Fibroblast of lung (primary cell): ENCODE measurements at regions not wholly inside any gene's neighbourhood (a gene's known extent, or its start where the extent isn't known, plus 50 kb on each side); places are given as distances from the start of the nearest gene placed in this dataset.

ENCODE experiments used
- DNase-seq, 2 donors: peaks; one replicate each; pipeline versions ENCODE4 v3.0.0 to v3.0.0-alpha.2; 2010; ENCODE audit warnings: low read depth in 2 of 2
- H2AFZ ChIP-seq: 2 replicates; pipeline ENCODE4 v1.5.1; 2012; ENCODE audit warnings: low read length, control low read depth, inconsistent platforms
- H3K27ac ChIP-seq: 2 replicates; pipeline ENCODE4 v1.5.1; 2011; ENCODE audit warnings: low read length, control low read depth; ENCODE audit not compliant: insufficient read depth
- H3K27me3 ChIP-seq: 2 replicates; pipeline ENCODE4 v1.5.1; 2011; ENCODE audit warnings: mild to moderate bottlenecking, low read length; ENCODE audit not compliant: control insufficient read depth, insufficient read depth
- H3K36me3 ChIP-seq: 2 replicates; pipeline ENCODE4 v1.5.1; 2011; ENCODE audit warnings: low read length; ENCODE audit not compliant: control insufficient read depth, insufficient read depth
- H3K4me1 ChIP-seq: 2 replicates; pipeline ENCODE4 v1.5.1; 2011; ENCODE audit warnings: low read length; ENCODE audit not compliant: control insufficient read depth, insufficient read depth; ENCODE audit errors: extremely low read depth
- H3K4me2 ChIP-seq: 2 replicates; pipeline ENCODE4 v1.5.1; 2011; ENCODE audit warnings: low read length, control low read depth; ENCODE audit not compliant: insufficient read depth; ENCODE audit errors: extremely low read depth
- H3K4me3 ChIP-seq, 4 experiments: fragments of 200-600 bp in 1 of 4; sonication (generic) in 1 of 4; replicated peaks in 1 of 4; 2 replicates each; pipeline ENCODE4 v1.5.1; 2011 to 2016; ENCODE audit warnings: low read length in 4 of 4, low read depth in 3 of 4, mild to moderate bottlenecking in 3 of 4, control low read depth in 2 of 4, inconsistent platforms in 1 of 4, mixed read lengths in 1 of 4; ENCODE audit not compliant: insufficient read depth in 1 of 4; ENCODE audit errors: control extremely low read depth in 1 of 4
- H3K79me2 ChIP-seq: 2 replicates; pipeline ENCODE4 v1.5.1; 2012; ENCODE audit warnings: mild to moderate bottlenecking, low read length, inconsistent platforms; ENCODE audit not compliant: control insufficient read depth, insufficient read depth
- H3K9ac ChIP-seq: 2 replicates; pipeline ENCODE4 v1.5.1; 2011; ENCODE audit warnings: mild to moderate bottlenecking, low read length, control low read depth; ENCODE audit not compliant: insufficient read depth
- H3K9me3 ChIP-seq: 2 replicates; pipeline ENCODE4 v1.5.1; 2012; ENCODE audit warnings: low read depth, low read length; ENCODE audit not compliant: control insufficient read depth, insufficient read depth
- H4K20me1 ChIP-seq: 2 replicates; pipeline ENCODE4 v1.5.1; 2011; ENCODE audit warnings: low read length; ENCODE audit not compliant: control insufficient read depth, insufficient read depth; ENCODE audit errors: extremely low read depth
- CTCF ChIP-seq, 2 donors: IDR thresholded peaks in 1 of 2; conservative IDR thresholded peaks in 1 of 2; 1 replicate in 1 of 2; 2 replicates in 1 of 2; pipeline ENCODE4 v1.5.1; 2011 to 2012; ENCODE audit warnings: low read length in 2 of 2, control low read depth in 1 of 2, inconsistent platforms in 1 of 2, low read depth in 1 of 2, mild to moderate bottlenecking in 1 of 2
- EZH2 ChIP-seq: IDR thresholded peaks from 2 replicates; pipeline ENCODE4 v1.5.1; 2012; ENCODE audit warnings: low read length, control low read depth, mild to moderate bottlenecking; ENCODE audit errors: missing control alignments

DNA sequence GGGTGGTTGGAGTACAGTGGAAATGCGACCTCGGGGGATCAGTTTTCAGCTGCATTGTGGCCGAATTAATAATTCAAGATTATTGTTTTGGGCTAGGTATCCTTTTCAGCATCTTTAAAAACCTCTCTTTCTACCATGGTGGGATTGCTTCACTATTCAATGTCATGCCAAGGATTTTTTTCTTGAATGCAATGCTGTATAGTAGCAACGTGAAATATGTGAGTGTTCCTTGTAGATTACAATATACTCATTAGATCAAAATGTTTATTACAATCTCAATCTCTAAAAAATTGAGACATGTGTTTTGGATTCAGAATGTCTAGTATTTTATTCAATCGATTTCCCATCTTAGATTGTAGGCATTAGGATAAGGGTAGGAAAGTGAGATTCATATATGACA is 586.5 kb upstream of the TBL1XR1 start:
- Histone ChIP-seq H4K20me1 (no peaks in the 10 kb centered on the region), H3K4me3 (no peak overlapping the region), H3K79me2 (no peaks in the 10 kb centered on the region), H3K27ac (no peak overlapping the region), H3K27me3 (no peaks in the 10 kb centered on the region), H2AFZ (no peak overlapping the region), H3K4me2 (no peak overlapping the region), H3K9me3 (no peaks in the 10 kb centered on the region), H3K36me3 (no peaks in the 10 kb centered on the region), H3K9ac (no peak overlapping the region), H3K4me1 (peaks cover 11% of the 10 kb centered on the region)
- TF ChIP-seq EZH2 (no peak), CTCF (conservative IDR thresholded peaks at IDR 0.05 in 1 of 2, IDR thresholded peaks at IDR 0.05 in 1 of 2; ENCODE audit: low read depth in 1 of 2, low read length in 2 of 2) (no peak)
- no peak for DNase-seq

GRCh38 chr3:177787279-177788041 is 590.2 kb upstream of the TBL1XR1 start:
- H3K4me2 ChIP-seq: no peak overlapping the region
- H3K9ac ChIP-seq: no peak overlapping the region
- no peak overlapping the region for H2AFZ ChIP-seq
- no peaks in the 10 kb centered on the region for H3K27me3 ChIP-seq
- no peaks in the 10 kb centered on the region for H3K9me3 ChIP-seq
- no peaks in the 10 kb centered on the region for H3K4me1 ChIP-seq
- TF ChIP-seq EZH2 (no peak), CTCF (conservative IDR thresholded peaks at IDR 0.05 in 1 of 2, IDR thresholded peaks at IDR 0.05 in 1 of 2; ENCODE audit: low read depth in 1 of 2, low read length in 2 of 2) (no peak)
- no peak for DNase-seq
- H3K4me3 ChIP-seq: no peak overlapping the region
- no peaks in the 10 kb centered on the region for H4K20me1 ChIP-seq
- H3K36me3 ChIP-seq: no peaks in the 10 kb centered on the region
- H3K27ac ChIP-seq: no peak overlapping the region
- H3K79me2 ChIP-seq: no peaks in the 10 kb centered on the region

DNA sequence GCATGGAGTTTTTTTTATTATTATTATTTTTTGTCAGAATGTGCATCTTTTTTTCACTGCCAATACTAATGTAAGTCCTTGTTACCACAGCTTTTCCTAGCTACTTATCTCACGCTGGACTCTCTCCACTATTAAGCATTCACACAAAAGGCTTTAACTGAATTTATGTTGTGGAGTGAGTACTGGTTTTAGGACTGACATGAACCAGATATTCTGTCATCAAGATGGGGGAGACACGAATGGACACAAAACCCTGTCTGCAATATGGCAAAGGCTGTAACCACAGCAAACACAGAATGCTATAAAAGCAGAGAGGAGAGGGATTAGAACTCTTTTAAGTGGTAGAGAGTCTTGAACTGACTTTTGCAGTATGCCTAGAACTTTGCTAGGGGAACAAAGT is 592.2 kb upstream of the TBL1XR1 start:
- H3K79me2 ChIP-seq: no peaks in the 10 kb centered on the region
- DNase-seq: no peak
- no peak overlapping the region for H3K9ac ChIP-seq
- no peaks in the 10 kb centered on the region for H3K4me1 ChIP-seq
- H3K27me3 ChIP-seq: no peaks in the 10 kb centered on the region
- TF ChIP-seq CTCF (conservative IDR thresholded peaks at IDR 0.05 in 1 of 2, IDR thresholded peaks at IDR 0.05 in 1 of 2; ENCODE audit: low read depth in 1 of 2, low read length in 2 of 2) (no peak), EZH2 (no peak)
- H3K27ac ChIP-seq: no peak overlapping the region
- no peaks in the 10 kb centered on the region for H4K20me1 ChIP-seq
- H3K36me3 ChIP-seq: no peaks in the 10 kb centered on the region
- no peak overlapping the region for H3K4me2 ChIP-seq
- no peaks in the 10 kb centered on the region for H3K9me3 ChIP-seq
- H3K4me3 ChIP-seq: no peak overlapping the region
- H2AFZ ChIP-seq: no peak overlapping the region
